Right lung (tissue), 2 donors: ENCODE measurements at regions not wholly inside any gene's neighbourhood (a gene's known extent, or its start where the extent isn't known, plus 50 kb on each side); places are given as distances from the start of the nearest gene placed in this dataset.
A peak's percentile ranks its signal among the peaks of the same experiment; 100 is the strongest.

Experiments used
- DNase-seq, 2 donors: peaks; one replicate each; pipeline ENCODE4 v3.0.0-alpha.2; 2013

DNA sequence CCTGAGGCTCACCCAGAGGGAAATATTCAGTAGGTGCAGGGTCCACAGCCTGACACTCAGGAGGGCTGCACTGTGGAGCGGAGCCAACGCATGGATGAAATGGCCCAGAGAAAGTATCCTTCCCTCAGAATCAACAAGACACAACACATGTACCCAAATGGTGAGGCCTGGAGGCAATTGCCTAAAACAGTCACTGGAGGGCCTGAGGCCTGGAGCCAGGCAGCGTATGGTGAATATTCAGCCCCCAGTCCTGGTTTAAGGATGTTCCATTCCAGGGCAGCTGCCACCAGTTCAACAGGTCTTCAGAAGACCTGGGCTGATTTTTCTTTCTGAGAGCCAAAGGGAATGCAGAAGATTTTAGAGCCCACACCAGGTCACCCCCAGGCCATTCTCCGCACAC, 264.8 kb downstream of the INSC start:
- no peak for DNase-seq

- no peak for DNase-seq
Measured at GRCh38 chr11:15390857-15391256, 276.1 kb downstream of the INSC start.

DNA sequence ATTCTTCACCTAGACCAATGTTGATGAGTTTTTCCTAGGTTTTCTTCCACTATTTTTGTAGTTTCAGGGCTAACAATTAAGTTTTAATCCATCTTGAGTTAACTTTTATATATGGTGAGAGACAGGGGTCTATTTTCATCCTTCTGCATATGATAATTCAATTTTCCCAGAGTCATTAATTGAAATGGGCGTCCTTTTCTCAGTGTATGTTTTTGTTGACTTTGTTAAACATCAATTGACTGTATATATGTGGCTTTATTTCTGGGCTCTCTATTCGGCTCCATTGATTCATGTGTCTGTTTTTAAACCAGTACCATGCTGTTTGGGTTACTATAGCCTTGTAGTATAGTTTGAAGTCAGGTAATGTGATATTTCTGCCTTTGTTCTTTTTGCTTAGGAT, 282.1 kb downstream of the INSC start:
- no peak for DNase-seq

DNA sequence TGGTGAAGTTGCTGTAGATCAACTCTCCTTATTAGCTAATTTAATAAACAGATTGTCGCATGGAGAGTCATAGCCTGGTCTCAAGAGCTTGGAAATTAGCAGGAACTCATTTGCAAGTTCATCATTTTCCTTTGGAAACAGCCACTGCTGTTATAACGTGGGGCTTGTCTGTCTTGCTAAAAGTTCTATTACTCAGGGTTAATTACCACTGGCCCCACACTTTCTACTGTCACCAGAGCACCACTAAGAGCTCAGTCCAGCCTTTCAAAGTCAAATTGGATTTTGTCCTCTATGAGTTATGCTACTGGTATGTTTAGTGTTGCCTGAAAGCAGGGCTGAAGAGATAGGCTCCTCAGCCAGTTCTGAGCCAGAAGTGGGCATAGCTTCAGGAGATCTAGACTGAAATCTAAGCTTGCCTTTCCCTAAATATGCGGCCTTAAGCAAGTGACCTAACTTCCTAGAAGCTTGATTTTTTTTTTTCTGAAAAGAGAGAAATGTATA, 292.2 kb downstream of the INSC start:
- no peak for DNase-seq

DNA sequence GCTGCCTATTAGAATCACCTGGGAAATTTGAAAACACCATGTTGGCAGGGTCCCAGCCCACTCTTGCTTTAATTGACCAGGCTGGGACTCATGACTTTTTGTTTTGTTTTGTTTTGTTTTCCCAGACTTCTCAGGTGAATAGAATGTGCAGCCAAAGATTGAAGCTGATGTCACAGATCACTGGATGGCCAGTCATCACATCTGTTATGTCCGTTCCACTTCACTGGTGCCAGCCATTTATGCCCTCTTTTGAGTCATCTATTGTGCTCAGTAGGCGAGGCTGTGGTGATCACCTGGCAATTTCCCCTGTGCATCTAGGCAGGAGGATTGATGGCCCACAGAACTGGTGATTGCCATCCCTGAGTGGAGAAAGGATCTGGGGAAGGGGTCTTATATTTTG, 297.3 kb downstream of the INSC start:
- DNase-seq = no peak

DNA sequence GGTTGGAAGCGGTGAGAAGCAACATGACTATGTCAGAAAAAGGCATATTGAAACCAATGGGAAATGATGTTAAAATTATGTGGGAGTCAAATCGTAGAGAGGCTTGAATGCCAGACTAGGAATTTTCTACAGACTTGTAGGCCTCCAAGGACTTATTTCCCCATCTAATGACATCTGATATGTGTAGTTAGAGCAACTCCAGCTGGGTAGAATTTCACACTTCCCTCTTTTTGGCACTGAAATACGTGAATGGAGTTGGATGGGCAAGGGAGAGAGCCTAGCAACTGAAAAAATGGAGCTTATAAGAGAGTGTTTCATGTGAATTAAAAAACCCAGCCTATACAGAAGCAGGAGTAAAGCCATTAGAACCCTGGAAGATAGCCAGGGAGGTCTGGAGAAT, 304.2 kb downstream of the INSC start:
- DNase-seq = peak; percentile 91 to 95

DNA sequence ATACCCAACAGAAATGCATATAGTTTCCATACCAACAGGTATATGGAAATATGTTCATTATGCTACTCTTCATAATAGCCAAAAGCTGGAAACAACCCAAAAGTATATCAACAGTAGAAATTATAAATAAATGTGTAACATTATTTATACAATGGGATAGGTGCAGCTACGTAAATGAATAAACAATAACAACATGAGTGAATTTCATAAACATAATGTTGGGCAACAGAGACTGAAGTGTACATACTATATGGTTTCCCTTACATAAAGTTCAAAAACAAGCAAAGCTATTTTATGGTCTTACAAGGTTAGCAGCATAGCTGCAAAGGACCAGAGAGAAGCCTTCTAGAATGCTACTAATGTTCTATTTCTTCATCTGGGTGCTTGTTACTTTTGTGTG, 305.0 kb downstream of the INSC start:
- peak in 1 of 2 donors; percentile 28 for DNase-seq

DNA sequence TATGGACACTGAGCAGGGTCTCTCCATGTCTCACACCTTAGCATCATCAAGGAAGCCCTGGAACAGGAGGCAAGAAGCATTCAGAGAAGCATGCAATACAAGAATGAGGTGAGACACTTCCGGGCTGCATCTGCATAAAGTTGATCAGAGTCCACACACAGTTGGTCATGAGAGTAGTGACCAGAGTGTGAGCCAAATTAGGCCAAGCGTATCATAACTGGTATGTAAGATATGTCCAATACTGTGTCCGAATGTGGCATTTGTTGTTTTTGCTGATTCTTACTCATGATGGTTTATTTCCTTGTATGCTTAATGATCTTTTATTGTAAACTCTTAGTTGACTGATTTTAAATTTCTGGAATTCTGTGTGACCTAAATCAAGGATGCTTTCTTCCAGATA, 315.7 kb downstream of the INSC start:
- DNase-seq = no peak

DNA sequence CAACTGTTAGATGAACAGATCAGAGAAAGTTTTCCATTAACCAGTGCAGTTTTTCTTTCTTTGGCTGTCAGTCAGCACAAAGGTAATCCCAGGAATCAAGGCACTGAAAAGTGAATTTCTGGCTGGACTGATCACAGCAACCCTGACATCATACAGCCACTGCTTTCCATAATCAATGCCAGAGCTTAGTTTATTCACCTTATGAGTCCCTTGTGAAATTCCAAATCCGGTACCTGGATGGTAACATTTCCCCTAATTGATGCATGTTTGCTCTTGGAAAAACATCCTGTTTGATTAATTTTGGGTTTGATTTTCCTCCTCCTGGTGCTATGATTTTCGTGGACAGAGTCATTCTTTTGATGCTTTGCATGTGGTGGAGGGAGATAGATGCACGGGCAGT, 319.8 kb downstream of the INSC start:
- DNase-seq = no peak

DNA sequence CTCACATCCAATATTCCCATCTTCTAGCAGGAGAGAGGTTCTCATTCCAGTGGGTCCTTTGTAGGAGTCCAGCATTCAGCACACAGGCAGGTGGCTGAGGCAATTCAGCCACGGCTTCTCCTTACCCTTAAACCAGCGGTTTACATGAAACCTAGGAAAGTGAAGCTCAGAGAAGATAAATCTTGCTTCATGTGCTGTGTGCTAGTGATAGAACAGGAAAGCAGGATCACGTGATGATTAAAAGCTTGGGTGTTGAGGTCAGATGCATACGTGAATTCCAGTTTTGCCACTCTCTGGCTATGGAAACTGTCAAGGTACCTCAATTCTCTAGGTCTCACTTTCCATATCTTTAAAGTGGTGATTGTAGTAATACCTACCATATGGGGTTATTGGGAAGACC, 331.6 kb downstream of the INSC start:
- no peak for DNase-seq

DNA sequence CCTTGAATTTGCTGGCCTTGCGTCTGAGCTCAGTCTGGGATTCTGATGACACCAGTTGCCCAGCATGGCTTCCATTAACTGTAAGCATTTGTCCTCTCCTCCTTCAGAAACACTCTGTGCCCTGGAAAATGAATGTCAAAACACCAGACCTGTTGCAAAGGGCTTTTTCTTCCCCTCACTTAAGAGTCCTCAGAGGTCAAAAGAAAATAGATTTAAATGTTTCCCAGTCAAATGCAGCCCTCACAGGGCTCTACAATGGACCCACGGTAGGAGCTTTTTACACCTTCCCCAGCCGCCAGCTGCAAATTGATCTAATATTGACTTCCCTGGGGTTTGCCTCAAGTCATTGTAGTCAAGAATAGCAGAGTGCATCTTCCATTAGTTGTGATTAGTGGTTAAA, 332.2 kb downstream of the INSC start:
- no peak for DNase-seq

DNA sequence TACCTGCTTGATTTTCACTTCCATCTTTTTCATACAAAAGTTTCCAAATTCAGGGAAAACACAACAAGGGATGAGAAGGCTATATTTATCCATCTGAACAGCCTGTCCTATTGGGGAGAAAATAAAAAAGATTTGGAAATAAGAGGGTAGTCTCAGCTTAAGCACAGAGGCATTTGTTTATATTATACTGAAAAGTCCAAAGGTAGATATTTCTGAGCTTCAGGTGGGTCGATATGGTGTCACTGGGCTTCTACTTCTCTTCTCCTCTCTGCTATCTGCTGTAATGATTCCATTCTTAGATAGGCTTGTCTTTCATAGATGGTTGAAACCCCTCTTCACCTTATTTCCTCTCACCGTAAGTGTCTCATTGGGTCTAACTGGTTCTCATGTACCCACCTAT, 337.0 kb downstream of the INSC start:
- no peak for DNase-seq

DNA sequence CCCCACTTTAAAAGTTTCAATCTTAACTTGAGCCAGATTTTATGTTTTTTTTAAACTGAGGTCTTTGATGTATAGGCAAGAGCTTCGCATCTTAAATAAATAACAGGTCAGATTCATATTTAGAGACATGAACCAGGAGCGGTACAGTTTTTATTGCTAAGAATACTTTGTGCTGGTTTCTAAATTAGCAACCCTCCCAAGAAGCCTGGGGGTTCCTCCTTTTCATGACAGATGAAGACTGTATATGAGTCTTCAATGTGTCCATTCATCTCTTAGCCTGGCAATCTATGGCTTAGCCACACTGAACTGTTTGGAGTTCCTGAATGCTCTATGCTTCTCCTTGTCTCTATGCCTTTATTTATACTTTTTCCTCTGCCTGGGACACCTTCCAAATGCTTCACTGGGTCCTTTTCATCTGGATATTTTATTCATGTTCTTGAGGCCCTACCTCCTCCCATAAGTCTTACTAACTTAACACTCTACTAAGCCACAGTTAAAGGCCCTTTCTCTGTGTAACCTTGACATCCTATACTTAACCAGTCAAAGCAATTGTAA, 338.6 kb downstream of the INSC start:
- no peak for DNase-seq

DNA sequence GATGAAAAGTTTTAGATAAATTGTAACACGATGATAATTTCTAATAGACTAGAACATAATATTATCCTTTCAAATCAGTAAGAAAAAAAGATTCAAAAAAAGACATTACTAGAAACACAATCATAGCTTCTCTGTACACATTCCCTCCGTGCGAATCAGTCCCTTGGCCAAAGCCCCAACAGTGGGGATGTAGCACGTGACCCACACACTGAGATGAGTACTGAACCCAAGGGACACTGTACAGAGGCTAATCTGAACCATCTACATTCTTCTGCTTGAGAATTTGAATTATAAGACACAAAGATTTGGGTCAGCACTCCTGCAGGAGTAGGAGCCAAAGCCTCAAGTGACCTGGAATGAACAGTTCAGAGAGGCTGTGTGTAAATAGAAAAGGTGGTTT, 353.7 kb downstream of the INSC start:
- no peak for DNase-seq

DNA sequence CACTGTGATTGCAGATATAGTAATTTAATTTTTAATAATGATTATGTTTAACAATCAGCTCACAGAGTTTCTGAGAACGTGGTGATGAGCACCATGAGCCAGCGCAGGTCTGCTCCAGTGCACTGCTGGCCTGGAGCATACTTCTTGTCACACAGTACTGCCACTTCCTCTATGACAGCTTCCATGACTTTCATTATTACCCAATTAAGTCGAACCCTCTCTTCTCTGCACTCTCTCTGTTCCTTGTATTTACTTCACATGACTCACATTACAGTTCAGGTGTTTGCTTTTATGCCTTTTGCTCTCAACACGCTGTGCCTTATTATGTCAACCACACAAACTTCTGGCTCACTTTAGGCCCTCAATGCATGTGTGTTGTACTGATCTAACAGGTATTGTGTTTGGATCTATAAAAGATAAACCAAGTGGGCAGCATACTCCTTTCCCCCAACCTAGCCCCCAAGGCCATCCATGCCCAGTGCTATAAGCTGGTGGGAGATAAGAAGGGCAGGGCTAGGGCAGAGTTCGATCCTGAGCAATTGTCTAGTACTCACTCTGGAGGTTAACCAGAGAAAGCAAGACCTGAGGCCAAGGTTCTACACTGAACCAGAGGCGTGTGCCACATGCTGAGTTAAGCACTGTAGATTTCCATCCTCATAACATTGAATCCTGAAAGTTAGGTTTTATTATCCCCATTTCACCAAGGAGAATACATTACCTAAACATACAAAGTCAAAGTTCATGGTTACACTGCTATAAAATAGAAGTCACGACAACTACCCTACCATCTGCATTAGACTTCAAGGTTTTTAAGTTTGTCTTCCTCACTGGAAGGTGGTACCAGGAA, 356.5 kb downstream of the INSC start:
- DNase-seq = no peak

DNA sequence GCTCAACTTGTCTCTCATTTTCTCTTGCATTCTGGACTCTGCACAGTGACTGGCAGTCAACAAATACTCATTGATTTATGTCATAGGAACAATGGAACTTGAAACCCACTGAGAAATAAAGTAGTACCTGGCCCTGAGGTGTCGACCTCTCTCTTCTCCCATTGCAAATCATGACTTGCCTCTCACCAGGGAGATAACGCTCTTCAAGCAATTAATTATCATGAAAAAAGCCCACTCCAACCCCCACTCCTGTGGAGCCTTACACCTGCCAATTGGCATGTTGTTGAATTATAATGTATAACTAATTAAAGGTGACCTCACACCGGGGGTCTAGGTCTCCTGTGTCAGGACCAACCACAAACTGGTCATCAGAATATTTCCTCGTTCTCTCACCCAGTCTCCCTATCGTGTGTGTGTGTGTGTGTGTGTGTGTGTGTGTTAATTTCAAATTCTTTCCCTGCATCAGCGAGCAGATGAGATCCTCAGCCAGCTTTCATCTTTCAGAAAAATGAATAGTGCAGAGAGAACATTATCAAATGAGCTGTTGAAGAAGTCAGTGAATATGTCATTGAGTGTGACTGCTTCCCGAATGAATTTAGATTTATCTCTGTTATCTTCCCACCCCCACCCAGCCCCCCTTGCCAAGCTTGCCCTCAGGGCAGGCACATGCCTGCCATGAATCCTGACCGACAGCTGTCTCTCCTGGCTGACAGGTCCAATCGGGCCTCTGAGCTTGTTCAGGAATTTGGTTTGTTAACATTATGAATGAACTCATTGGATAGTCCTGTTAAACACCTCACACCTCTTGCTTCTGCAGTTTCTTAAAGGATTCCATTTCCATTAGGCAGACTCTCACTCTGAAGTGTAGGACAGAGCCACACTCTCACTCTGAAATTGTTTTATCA, 357.4 kb downstream of the INSC start:
- no peak for DNase-seq

DNA sequence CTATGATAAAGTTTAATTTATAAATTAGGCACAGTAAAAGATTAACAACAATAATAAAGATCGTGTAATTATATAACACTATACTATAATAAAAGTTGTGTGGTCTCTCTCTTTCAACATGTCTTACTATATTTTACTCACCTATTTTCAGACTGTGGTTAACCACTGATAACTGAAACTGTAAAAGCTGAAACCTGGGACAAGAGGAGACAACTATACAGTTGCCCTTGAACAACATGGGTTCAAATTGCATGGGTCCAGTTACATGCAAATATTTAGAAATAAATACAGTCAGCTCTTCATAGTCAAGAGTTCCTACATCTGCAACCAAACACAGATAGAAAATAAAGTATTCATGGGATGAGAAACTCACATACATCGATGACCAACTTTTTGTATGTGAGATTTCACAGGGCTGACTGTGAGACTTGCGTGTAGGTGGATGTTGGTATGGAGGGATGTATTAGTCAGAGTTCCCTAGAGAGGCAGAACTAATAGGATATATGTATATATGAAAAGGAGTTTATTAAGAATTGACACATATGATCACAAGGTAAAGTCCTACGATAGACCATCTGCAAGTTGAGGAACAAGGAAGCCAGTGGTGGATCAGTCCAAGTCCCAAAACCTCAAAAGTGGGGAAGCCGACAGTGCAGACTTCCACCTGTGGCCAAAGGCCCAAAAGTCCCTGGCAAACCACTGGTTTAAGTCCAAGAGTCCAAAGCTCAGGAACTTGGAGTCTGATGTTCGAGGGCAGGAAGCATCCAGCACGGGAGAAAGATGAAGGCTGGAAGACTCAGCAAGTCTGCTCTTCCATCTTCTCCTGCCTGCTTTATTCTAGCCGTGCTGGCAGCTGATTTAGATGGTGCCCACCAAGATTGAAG, 359.5 kb downstream of the INSC start:
- DNase-seq = no peak

GRCh38 chr11:15476371-15476917, 361.7 kb downstream of the INSC start:
- DNase-seq = no peak

DNA sequence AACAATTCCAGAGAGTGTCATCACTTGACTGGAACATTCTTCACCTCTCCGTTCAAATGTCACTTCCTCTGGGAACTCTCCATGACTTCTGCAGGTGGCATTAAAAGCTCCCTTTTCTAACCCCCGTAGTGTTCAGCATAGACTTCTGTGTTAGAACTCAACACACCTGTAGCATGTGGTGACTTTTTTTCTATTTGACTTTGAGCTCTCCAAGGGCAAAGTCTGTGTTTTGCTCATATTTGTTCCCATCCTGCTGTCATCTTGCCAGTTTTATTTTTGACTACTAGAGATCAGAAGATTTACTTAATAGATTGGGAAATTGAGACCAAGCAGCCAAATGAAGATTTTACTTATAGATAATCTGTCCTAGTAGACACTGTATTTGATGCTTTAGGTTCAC, 367.1 kb downstream of the INSC start:
- DNase-seq = no peak

- no peak for DNase-seq
Measured at GRCh38 chr11:15483205-15483604, 368.5 kb downstream of the INSC start.

DNA sequence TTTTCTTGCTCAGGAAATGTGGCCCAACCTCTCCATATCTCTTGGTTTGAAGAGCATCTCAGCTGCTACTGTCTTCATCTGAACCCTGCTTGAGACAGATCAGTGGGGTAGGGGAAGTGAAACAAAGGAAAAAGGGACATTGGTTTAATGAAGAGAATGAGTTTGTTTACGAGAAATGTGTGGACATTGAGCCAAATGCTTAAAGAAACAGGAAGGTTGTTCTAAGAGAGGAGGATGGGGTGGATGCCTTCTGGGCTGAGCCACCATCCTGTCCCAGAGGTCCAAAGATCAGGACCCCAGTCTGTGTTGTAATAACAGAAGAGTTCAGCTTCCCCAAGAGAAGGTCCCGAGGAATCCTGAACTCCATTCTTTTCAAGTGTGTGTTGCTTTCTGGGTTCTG, 369.7 kb downstream of the INSC start:
- no peak for DNase-seq
